Neural progenitor cell (in vitro differentiated cells): ENCODE measurements at regions not wholly inside any gene's neighbourhood (a gene's known extent, or its start where the extent isn't known, plus 50 kb on each side); places are given as distances from the start of the nearest gene placed in this dataset.
A peak's percentile ranks its signal among the peaks of the same experiment; 100 is the strongest.

ENCODE experiments used
- DNase-seq: peaks from one replicate; pipeline ENCODE4 v3.0.0-alpha.2; 2016; ENCODE audit warnings: low spot score
- H2AFZ ChIP-seq: fragments of 200-600 bp; sonication (generic); replicated peaks from 2 replicates; pipeline ENCODE4 v1.6.1; 2016; ENCODE audit warnings: antibody characterized with exemption
- H3F3A ChIP-seq: fragments of 200-600 bp; sonication (generic); 2 replicates; pipeline ENCODE4 v1.6.1; 2016; ENCODE audit warnings: antibody characterized with exemption, low read depth
- H3K27ac ChIP-seq: fragments of 200-600 bp; sonication (generic); 2 replicates; pipeline ENCODE4 v1.5.1; 2016; ENCODE audit warnings: mild to moderate bottlenecking
- H3K27me3 ChIP-seq: fragments of 200-600 bp; sonication (generic); 2 replicates; pipeline ENCODE4 v1.6.1; 2016; ENCODE audit warnings: mild to moderate bottlenecking, moderate library complexity
- H3K36me3 ChIP-seq: fragments of 200-600 bp; sonication (generic); 2 replicates; pipeline ENCODE4 v1.5.1; 2016
- H3K4me1 ChIP-seq: fragments of 200-600 bp; sonication (generic); 2 replicates; pipeline ENCODE4 v1.6.1; 2016; ENCODE audit warnings: mixed run types
- H3K4me2 ChIP-seq: fragments of 200-600 bp; sonication (generic); 2 replicates; pipeline ENCODE4 v1.6.1; 2016
- H3K4me3 ChIP-seq: fragments of 200-600 bp; sonication (generic); 2 replicates; pipeline ENCODE4 v1.5.1; 2016
- H3K79me2 ChIP-seq: fragments of 200-600 bp; sonication (generic); 2 replicates; pipeline ENCODE4 v1.6.1; 2016; ENCODE audit warnings: low read depth
- H3K9ac ChIP-seq: fragments of 200-600 bp; sonication (generic); 2 replicates; pipeline ENCODE4 v1.6.1; 2016
- H3K9me3 ChIP-seq: fragments of 200-600 bp; sonication (generic); 2 replicates; pipeline ENCODE4 v1.5.1; 2016; ENCODE audit warnings: low read depth
- H4K20me1 ChIP-seq: fragments of 200-600 bp; sonication (generic); 2 replicates; pipeline ENCODE4 v1.6.1; 2016; ENCODE audit warnings: low read depth
- H3K27ac Mint-ChIP-seq: 3 replicates; pipeline ENCODE4 v1.8.0; 2021; ENCODE audit warnings: mixed read lengths
- H3K27me3 Mint-ChIP-seq: 2 replicates; pipeline ENCODE4 v1.8.0; 2022; ENCODE audit warnings: low read depth, mild to moderate bottlenecking, inconsistent platforms, moderate library complexity, mixed read lengths; ENCODE audit not compliant: insufficient read depth
- H3K36me3 Mint-ChIP-seq: 3 replicates; pipeline ENCODE4 v1.8.0; 2021; ENCODE audit warnings: mixed read lengths
- H3K4me1 Mint-ChIP-seq: 3 replicates; pipeline ENCODE4 v1.8.0; 2021; ENCODE audit warnings: mixed read lengths
- H3K4me3 Mint-ChIP-seq: 3 replicates; pipeline ENCODE4 v1.8.0; 2021; ENCODE audit warnings: mild to moderate bottlenecking, moderate library complexity, mixed read lengths
- H3K9me3 Mint-ChIP-seq: 3 replicates; pipeline ENCODE4 v1.8.0; 2020; ENCODE audit warnings: mixed read lengths
- EZH2 ChIP-seq: fragments of 200-600 bp; sonication (generic); IDR thresholded peaks from 2 replicates; pipeline ENCODE4 v1.6.1; 2017; ENCODE audit warnings: antibody characterized with exemption, mild to moderate bottlenecking, moderate library complexity
- EZH2phosphoT487 ChIP-seq: fragments of 200-600 bp; sonication (generic); IDR thresholded peaks from 2 replicates; pipeline ENCODE4 v1.6.1; 2017; ENCODE audit warnings: antibody characterized with exemption
- TF ChIP-seq, protein P1 (sequence below): fragments of 200-600 bp; sonication (generic); IDR thresholded peaks from 2 replicates; pipeline ENCODE4 v1.5.1; 2017; ENCODE audit warnings: antibody characterized with exemption, mild to moderate bottlenecking

DNA sequence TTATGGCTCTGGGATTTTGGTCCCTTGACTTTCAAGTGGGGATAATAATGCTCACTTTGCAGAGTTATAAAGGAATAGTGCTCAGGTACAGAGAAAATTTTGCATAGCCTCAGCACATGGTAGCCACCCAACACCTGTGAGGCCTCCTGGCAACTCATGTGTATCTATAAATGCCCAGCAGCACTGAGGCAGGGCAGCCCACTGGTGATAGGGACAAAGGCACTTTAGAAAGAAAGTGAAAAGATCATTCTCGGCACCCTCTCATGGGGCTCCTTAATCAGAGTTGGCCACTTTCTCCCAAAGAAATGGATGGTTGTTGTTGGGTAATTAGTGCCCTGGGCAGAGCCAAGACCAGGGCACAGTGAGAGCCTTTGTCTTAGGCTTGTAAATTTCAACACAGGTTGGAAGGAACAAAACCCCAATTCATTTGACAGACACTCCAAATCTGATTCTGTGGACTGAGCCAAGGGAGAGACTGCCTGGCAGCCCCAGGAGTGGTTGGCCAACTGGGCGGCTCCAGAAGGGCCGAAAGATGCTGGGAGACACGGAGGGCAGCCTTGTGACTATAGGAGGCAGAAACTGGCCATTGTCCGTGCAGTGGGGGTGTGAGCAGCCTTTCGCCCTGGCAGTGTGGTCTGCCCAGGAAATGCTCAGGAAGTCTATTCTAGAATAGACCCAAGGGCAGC is 213.2 kb upstream of the RGMA start:
- H3K4me3 Mint-ChIP-seq = no peak overlapping the region
- peaks cover 5% of the 10 kb centered on the region for H3K9me3 Mint-ChIP-seq
- no peak overlapping the region for H3K27ac Mint-ChIP-seq
- Histone ChIP-seq H4K20me1 (no peaks in the 10 kb centered on the region), H3K27ac (no peak overlapping the region), H3K27me3 (no peaks in the 10 kb centered on the region), H2AFZ (no peak overlapping the region), H3K4me2 (no peak overlapping the region), H3K9me3 (no peaks in the 10 kb centered on the region), H3K9ac (no peak overlapping the region), H3K36me3 (no peaks in the 10 kb centered on the region), H3K79me2 (no peaks in the 10 kb centered on the region), H3F3A (peaks cover 4% of the 10 kb centered on the region), H3K4me1 (peaks cover 4% of the 10 kb centered on the region), H3K4me3 (no peak overlapping the region)
- DNase-seq = no peak
- no peaks in the 10 kb centered on the region for H3K36me3 Mint-ChIP-seq
- TF ChIP-seq, protein P1, sequence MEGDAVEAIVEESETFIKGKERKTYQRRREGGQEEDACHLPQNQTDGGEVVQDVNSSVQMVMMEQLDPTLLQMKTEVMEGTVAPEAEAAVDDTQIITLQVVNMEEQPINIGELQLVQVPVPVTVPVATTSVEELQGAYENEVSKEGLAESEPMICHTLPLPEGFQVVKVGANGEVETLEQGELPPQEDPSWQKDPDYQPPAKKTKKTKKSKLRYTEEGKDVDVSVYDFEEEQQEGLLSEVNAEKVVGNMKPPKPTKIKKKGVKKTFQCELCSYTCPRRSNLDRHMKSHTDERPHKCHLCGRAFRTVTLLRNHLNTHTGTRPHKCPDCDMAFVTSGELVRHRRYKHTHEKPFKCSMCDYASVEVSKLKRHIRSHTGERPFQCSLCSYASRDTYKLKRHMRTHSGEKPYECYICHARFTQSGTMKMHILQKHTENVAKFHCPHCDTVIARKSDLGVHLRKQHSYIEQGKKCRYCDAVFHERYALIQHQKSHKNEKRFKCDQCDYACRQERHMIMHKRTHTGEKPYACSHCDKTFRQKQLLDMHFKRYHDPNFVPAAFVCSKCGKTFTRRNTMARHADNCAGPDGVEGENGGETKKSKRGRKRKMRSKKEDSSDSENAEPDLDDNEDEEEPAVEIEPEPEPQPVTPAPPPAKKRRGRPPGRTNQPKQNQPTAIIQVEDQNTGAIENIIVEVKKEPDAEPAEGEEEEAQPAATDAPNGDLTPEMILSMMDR = no peak
- TF ChIP-seq EZH2 (no peak), EZH2phosphoT487 (no peak)
- peaks cover 19% of the 10 kb centered on the region for H3K4me1 Mint-ChIP-seq
- H3K27me3 Mint-ChIP-seq = peaks cover 12% of the 10 kb centered on the region

DNA sequence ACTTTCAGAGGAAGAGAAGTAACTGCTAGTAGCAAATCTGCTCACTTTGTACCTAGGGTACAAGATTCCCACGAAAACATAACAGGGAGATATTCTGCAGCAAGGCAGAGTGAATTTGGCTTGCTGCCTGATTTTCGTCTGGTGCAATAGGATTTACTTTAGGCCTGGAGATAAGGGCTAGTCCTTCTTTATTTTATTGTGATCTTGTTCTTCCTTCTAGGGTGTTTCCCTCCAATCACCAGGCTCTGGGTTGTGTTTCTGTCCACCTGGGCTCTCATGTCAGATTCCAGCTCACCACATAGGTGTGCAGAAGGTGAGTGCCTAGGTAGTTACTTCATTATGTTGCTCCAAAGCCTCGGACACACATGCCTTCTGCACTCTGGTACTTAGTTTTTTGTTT is 211.8 kb upstream of the RGMA start:
- Mint-ChIP-seq H3K36me3 (no peaks in the 10 kb centered on the region), H3K9me3 (peaks cover 5% of the 10 kb centered on the region), H3K27me3 (peaks cover 12% of the 10 kb centered on the region), H3K27ac (peak overlapping the region; percentile 8), H3K4me1 (peaks cover 24% of the 10 kb centered on the region), H3K4me3 (no peak overlapping the region)
- DNase-seq = no peak
- Histone ChIP-seq H3K27ac (no peak overlapping the region), H3K79me2 (no peaks in the 10 kb centered on the region), H4K20me1 (no peaks in the 10 kb centered on the region), H2AFZ (no peak overlapping the region), H3K4me3 (no peak overlapping the region), H3K36me3 (no peaks in the 10 kb centered on the region), H3K4me2 (no peak overlapping the region), H3K4me1 (peaks cover 7% of the 10 kb centered on the region), H3F3A (peaks cover 2% of the 10 kb centered on the region), H3K9me3 (no peaks in the 10 kb centered on the region), H3K27me3 (no peaks in the 10 kb centered on the region), H3K9ac (no peak overlapping the region)
- TF ChIP-seq EZH2phosphoT487 = no peak
- TF ChIP-seq EZH2 = no peak
- TF ChIP-seq, protein P1 = no peak

GRCh38 chr15:93299675-93300074 is 210.7 kb upstream of the RGMA start:
- Mint-ChIP-seq H3K36me3 (no peaks in the 10 kb centered on the region), H3K27me3 (peaks cover 5% of the 10 kb centered on the region), H3K9me3 (peaks cover 2% of the 10 kb centered on the region), H3K27ac (peak overlapping the region; percentile 78), H3K4me1 (peaks cover 28% of the 10 kb centered on the region), H3K4me3 (no peak overlapping the region)
- no peaks in the 10 kb centered on the region for H3F3A ChIP-seq
- DNase-seq = no peak
- no peak overlapping the region for H2AFZ ChIP-seq
- no peaks in the 10 kb centered on the region for H3K36me3 ChIP-seq
- H3K4me2 ChIP-seq = no peak overlapping the region
- H3K9ac ChIP-seq = no peak overlapping the region
- no peaks in the 10 kb centered on the region for H3K79me2 ChIP-seq
- no peak overlapping the region for H3K4me3 ChIP-seq
- no peak overlapping the region for H3K27ac ChIP-seq
- no peaks in the 10 kb centered on the region for H3K9me3 ChIP-seq
- TF ChIP-seq, protein P1 = no peak
- TF ChIP-seq EZH2 (no peak), EZH2phosphoT487 (no peak)
- no peaks in the 10 kb centered on the region for H3K27me3 ChIP-seq
- peaks cover 13% of the 10 kb centered on the region for H3K4me1 ChIP-seq
- no peaks in the 10 kb centered on the region for H4K20me1 ChIP-seq
